H1 (cell line): ENCODE measurements at regions not wholly inside any gene's neighbourhood (a gene's known extent, or its start where the extent isn't known, plus 50 kb on each side); places are given as distances from the start of the nearest gene placed in this dataset.

Experiments used
- BCL11A ChIP-seq, 2 experiments: IDR thresholded peaks; one replicate each; pipeline ENCODE4 v1.6.1; 2011; ENCODE audit warnings: low read depth in 2 of 2, low read length in 2 of 2, mild to moderate bottlenecking in 2 of 2
- CHD1 ChIP-seq: IDR thresholded peaks from 2 replicates; pipeline ENCODE4 v1.6.1; 2012; ENCODE audit warnings: low read depth, low read length, improper control_type of control experiment
- TF ChIP-seq, protein P1 (sequence below): fragments of 300-600 bp; sonication (generic); IDR thresholded peaks from 2 replicates; pipeline ENCODE4 v1.7.1; 2012; ENCODE audit warnings: low read length, moderate library complexity, mild to moderate bottlenecking, inconsistent platforms; ENCODE audit not compliant: insufficient replicate concordance

DNA sequence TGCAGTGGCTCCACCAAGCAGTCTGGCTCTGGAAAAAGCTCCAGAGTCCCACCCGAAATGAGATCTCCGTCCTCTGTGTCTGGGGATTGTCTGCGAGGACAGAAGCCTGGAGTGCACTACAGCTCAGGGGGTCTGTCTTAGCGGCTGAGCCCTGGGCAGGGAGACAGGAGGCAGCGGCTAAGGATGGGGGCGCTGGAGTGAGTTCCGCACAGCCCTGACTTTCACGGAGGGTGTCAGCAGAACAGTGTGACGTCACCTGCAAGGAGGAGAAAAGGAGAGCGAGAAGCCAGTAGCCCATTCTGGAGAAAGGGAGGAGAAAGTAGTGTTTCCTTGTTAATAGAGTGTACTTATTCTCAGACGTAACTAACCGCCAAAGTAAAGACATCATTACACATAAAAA, 97.6 kb downstream of the FAM50B start (continued):
- TF ChIP-seq, protein P1, sequence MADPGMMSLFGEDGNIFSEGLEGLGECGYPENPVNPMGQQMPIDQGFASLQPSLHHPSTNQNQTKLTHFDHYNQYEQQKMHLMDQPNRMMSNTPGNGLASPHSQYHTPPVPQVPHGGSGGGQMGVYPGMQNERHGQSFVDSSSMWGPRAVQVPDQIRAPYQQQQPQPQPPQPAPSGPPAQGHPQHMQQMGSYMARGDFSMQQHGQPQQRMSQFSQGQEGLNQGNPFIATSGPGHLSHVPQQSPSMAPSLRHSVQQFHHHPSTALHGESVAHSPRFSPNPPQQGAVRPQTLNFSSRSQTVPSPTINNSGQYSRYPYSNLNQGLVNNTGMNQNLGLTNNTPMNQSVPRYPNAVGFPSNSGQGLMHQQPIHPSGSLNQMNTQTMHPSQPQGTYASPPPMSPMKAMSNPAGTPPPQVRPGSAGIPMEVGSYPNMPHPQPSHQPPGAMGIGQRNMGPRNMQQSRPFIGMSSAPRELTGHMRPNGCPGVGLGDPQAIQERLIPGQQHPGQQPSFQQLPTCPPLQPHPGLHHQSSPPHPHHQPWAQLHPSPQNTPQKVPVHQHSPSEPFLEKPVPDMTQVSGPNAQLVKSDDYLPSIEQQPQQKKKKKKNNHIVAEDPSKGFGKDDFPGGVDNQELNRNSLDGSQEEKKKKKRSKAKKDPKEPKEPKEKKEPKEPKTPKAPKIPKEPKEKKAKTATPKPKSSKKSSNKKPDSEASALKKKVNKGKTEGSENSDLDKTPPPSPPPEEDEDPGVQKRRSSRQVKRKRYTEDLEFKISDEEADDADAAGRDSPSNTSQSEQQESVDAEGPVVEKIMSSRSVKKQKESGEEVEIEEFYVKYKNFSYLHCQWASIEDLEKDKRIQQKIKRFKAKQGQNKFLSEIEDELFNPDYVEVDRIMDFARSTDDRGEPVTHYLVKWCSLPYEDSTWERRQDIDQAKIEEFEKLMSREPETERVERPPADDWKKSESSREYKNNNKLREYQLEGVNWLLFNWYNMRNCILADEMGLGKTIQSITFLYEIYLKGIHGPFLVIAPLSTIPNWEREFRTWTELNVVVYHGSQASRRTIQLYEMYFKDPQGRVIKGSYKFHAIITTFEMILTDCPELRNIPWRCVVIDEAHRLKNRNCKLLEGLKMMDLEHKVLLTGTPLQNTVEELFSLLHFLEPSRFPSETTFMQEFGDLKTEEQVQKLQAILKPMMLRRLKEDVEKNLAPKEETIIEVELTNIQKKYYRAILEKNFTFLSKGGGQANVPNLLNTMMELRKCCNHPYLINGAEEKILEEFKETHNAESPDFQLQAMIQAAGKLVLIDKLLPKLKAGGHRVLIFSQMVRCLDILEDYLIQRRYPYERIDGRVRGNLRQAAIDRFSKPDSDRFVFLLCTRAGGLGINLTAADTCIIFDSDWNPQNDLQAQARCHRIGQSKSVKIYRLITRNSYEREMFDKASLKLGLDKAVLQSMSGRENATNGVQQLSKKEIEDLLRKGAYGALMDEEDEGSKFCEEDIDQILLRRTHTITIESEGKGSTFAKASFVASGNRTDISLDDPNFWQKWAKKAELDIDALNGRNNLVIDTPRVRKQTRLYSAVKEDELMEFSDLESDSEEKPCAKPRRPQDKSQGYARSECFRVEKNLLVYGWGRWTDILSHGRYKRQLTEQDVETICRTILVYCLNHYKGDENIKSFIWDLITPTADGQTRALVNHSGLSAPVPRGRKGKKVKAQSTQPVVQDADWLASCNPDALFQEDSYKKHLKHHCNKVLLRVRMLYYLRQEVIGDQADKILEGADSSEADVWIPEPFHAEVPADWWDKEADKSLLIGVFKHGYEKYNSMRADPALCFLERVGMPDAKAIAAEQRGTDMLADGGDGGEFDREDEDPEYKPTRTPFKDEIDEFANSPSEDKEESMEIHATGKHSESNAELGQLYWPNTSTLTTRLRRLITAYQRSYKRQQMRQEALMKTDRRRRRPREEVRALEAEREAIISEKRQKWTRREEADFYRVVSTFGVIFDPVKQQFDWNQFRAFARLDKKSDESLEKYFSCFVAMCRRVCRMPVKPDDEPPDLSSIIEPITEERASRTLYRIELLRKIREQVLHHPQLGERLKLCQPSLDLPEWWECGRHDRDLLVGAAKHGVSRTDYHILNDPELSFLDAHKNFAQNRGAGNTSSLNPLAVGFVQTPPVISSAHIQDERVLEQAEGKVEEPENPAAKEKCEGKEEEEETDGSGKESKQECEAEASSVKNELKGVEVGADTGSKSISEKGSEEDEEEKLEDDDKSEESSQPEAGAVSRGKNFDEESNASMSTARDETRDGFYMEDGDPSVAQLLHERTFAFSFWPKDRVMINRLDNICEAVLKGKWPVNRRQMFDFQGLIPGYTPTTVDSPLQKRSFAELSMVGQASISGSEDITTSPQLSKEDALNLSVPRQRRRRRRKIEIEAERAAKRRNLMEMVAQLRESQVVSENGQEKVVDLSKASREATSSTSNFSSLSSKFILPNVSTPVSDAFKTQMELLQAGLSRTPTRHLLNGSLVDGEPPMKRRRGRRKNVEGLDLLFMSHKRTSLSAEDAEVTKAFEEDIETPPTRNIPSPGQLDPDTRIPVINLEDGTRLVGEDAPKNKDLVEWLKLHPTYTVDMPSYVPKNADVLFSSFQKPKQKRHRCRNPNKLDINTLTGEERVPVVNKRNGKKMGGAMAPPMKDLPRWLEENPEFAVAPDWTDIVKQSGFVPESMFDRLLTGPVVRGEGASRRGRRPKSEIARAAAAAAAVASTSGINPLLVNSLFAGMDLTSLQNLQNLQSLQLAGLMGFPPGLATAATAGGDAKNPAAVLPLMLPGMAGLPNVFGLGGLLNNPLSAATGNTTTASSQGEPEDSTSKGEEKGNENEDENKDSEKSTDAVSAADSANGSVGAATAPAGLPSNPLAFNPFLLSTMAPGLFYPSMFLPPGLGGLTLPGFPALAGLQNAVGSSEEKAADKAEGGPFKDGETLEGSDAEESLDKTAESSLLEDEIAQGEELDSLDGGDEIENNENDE: no peak
- TF ChIP-seq CHD1: no peak
- no peak for TF ChIP-seq BCL11A (IDR thresholded peaks at IDR 0.05; ENCODE audit: low read depth in 2 of 2, low read length in 2 of 2)
